Keratinocyte (primary cell): ENCODE measurements at regions not wholly inside any gene's neighbourhood (a gene's known extent, or its start where the extent isn't known, plus 50 kb on each side); places are given as distances from the start of the nearest gene placed in this dataset.

Experiments
- DNase-seq: peaks from one replicate; pipeline ENCODE4 v3.0.0-alpha.2; 2011; ENCODE audit warnings: low read depth, missing footprints, low spot score
- FAIRE-seq: peaks from 2 replicates; lab custom pipeline; 2011; peaks lifted over from hg19 to GRCh38; lab: Jason Lieb, UNC
- H2AFZ ChIP-seq: 2 replicates; pipeline ENCODE4 v1.6.0; 2012; ENCODE audit warnings: low read length, control low read depth, inconsistent platforms; ENCODE audit not compliant: control insufficient read depth
- H3K27ac ChIP-seq: 2 replicates; pipeline ENCODE4 v1.5.1; 2011; ENCODE audit warnings: low read length; ENCODE audit not compliant: control insufficient read depth, insufficient read depth
- H3K27me3 ChIP-seq: 3 replicates; pipeline ENCODE4 v1.6.0; 2011; ENCODE audit warnings: low read length; ENCODE audit not compliant: control insufficient read depth, insufficient read depth; ENCODE audit errors: extremely low read depth
- H3K36me3 ChIP-seq, 2 experiments: 2 replicates in 1 of 2; 3 replicates in 1 of 2; pipeline ENCODE4 v1.5.1; 2011; ENCODE audit warnings: low read length in 2 of 2, mild to moderate bottlenecking in 1 of 2; ENCODE audit not compliant: control insufficient read depth in 2 of 2, insufficient read depth in 2 of 2; ENCODE audit errors: extremely low read depth in 1 of 2
- H3K4me1 ChIP-seq: 3 replicates; pipeline ENCODE4 v1.5.1; 2011; ENCODE audit warnings: low read length; ENCODE audit not compliant: control insufficient read depth, insufficient read depth; ENCODE audit errors: extremely low read depth
- H3K4me2 ChIP-seq: 3 replicates; pipeline ENCODE4 v1.6.0; 2011; ENCODE audit warnings: low read depth, low read length; ENCODE audit not compliant: control insufficient read depth, insufficient read depth; ENCODE audit errors: extremely low read depth
- H3K4me3 ChIP-seq, 3 experiments: fragments of 200-600 bp in 1 of 3; sonication (generic) in 1 of 3; 2 replicates in 2 of 3; 3 replicates in 1 of 3; pipeline ENCODE4 v1.5.1; 2011 to 2016; ENCODE audit warnings: low read length in 3 of 3, mild to moderate bottlenecking in 3 of 3, control low read depth in 2 of 3, inconsistent platforms in 1 of 3, low read depth in 1 of 3, mixed read lengths in 1 of 3, mixed run types in 1 of 3, moderate library complexity in 1 of 3; ENCODE audit not compliant: control insufficient read depth in 2 of 3, insufficient read depth in 2 of 3; ENCODE audit errors: extremely low read depth in 1 of 3
- H3K79me2 ChIP-seq: 2 replicates; pipeline ENCODE4 v1.6.0; 2012; ENCODE audit warnings: low read length; ENCODE audit not compliant: control insufficient read depth, insufficient read depth
- H3K9ac ChIP-seq: 3 replicates; pipeline ENCODE4 v1.6.0; 2011; ENCODE audit warnings: low read length; ENCODE audit not compliant: control insufficient read depth, insufficient read depth; ENCODE audit errors: extremely low read depth
- H3K9me1 ChIP-seq: 3 replicates; pipeline ENCODE4 v1.6.0; 2011; ENCODE audit warnings: low read length; ENCODE audit not compliant: control insufficient read depth, insufficient read depth; ENCODE audit errors: extremely low read depth
- H3K9me3 ChIP-seq: 2 replicates; pipeline ENCODE4 v1.5.1; 2012; ENCODE audit warnings: low read depth, low read length; ENCODE audit not compliant: control insufficient read depth
- H4K20me1 ChIP-seq: 3 replicates; pipeline ENCODE4 v1.6.0; 2011; ENCODE audit warnings: low read length; ENCODE audit not compliant: control insufficient read depth, insufficient read depth; ENCODE audit errors: extremely low read depth
- EZH2 ChIP-seq: IDR thresholded peaks from one replicate; pipeline ENCODE4 v1.6.1; 2012; ENCODE audit warnings: inconsistent platforms, mild to moderate bottlenecking, low read length, moderate library complexity
- dilution Hi-C: fragments of 300-500 bp; cut with MboI; formaldehyde crosslinking; loops from one replicate; pipeline ENCODE4 v1.7.0; 2020; ENCODE audit warnings: low sequenced_read_pairs; ENCODE audit not compliant: extremely low pct_ligation_motif_present
- small RNA-seq, 3 experiments: library from RNA; depleted of rRNA; stranded (forward); fragments of <200 nt; gene quantifications; one replicate each; pipeline ENCODE3, GENCODE V24; 2012; ENCODE audit warnings: low read depth in 3 of 3, low replicate concordance in 1 of 3; ENCODE audit not compliant: insufficient read length in 3 of 3
- TF ChIP-seq, protein P1 (sequence below), 3 experiments: IDR thresholded peaks in 1 of 3; conservative IDR thresholded peaks in 1 of 3; optimal IDR thresholded peaks in 1 of 3; 2 replicates in 2 of 3; 3 replicates in 1 of 3; pipeline versions ENCODE3 to v1.5.1; 2011; ENCODE audit warnings: low read length in 3 of 3, mild to moderate bottlenecking in 3 of 3, moderate library complexity in 2 of 3, control low read depth in 1 of 3, inconsistent platforms in 1 of 3; ENCODE audit not compliant: insufficient read depth in 2 of 3; ENCODE audit errors: extremely low read depth in 1 of 3

DNA sequence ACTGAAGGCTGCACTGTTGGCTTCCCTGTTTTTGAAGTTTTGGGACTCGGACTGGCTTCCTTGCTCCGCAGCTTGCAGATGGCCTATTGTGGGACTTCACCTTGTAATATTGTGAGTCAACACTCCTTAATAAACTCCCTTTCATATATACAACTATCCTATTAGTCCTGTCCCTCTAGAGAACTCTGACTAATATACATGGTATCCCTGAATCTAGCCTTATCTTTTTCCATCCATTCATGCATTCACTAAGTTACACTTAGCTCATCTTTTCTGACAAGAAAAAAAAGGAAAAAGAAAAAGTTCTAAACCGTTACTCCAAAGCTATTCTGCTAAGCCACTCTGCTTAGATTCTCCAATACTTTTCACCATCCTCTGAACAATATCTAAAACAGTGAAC, 1260.2 kb upstream of the PCDH7 start:
- no peak for DNase-seq
- no peak for FAIRE-seq
- dilution Hi-C loops: no loop called here

GRCh38 chr4:29467044-29467717, 1253.0 kb upstream of the PCDH7 start:
- no peak overlapping the region for H3K27ac ChIP-seq
- no peaks in the 10 kb centered on the region for H3K79me2 ChIP-seq
- no peak overlapping the region for H3K4me3 ChIP-seq
- H3K4me1 ChIP-seq: no peaks in the 10 kb centered on the region
- H3K36me3 ChIP-seq: no peaks in the 10 kb centered on the region
- H3K4me2 ChIP-seq: no peak overlapping the region
- FAIRE-seq (no peak), DNase-seq (no peak)
- no peaks in the 10 kb centered on the region for H3K27me3 ChIP-seq
- TF ChIP-seq, protein P1, sequence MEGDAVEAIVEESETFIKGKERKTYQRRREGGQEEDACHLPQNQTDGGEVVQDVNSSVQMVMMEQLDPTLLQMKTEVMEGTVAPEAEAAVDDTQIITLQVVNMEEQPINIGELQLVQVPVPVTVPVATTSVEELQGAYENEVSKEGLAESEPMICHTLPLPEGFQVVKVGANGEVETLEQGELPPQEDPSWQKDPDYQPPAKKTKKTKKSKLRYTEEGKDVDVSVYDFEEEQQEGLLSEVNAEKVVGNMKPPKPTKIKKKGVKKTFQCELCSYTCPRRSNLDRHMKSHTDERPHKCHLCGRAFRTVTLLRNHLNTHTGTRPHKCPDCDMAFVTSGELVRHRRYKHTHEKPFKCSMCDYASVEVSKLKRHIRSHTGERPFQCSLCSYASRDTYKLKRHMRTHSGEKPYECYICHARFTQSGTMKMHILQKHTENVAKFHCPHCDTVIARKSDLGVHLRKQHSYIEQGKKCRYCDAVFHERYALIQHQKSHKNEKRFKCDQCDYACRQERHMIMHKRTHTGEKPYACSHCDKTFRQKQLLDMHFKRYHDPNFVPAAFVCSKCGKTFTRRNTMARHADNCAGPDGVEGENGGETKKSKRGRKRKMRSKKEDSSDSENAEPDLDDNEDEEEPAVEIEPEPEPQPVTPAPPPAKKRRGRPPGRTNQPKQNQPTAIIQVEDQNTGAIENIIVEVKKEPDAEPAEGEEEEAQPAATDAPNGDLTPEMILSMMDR (optimal IDR thresholded peaks at IDR 0.05 in 1 of 3, IDR thresholded peaks at IDR 0.05 in 1 of 3, conservative IDR thresholded peaks at IDR 0.05 in 1 of 3; ENCODE audit: extremely low read depth in 1 of 3, insufficient read depth in 2 of 3, low read length in 3 of 3): no peak
- TF ChIP-seq EZH2: no peak
- H3K9me3 ChIP-seq: no peaks in the 10 kb centered on the region
- H3K9me1 ChIP-seq: no peaks in the 10 kb centered on the region
- dilution Hi-C loops: no loop called here
- H4K20me1 ChIP-seq: no peaks in the 10 kb centered on the region
- no peak overlapping the region for H3K9ac ChIP-seq
- no peak overlapping the region for H2AFZ ChIP-seq

More for the DNA sequence above, 1260.2 kb upstream of the PCDH7 start:
- Histone ChIP-seq H3K4me1 (no peaks in the 10 kb centered on the region), H3K9me3 (no peaks in the 10 kb centered on the region), H3K27ac (no peak overlapping the region), H3K4me2 (no peak overlapping the region), H3K9ac (no peak overlapping the region), H2AFZ (no peak overlapping the region), H3K27me3 (no peaks in the 10 kb centered on the region), H4K20me1 (no peaks in the 10 kb centered on the region), H3K79me2 (no peaks in the 10 kb centered on the region), H3K9me1 (no peaks in the 10 kb centered on the region), H3K4me3 (no peak overlapping the region), H3K36me3 (no peaks in the 10 kb centered on the region)
- TF ChIP-seq, protein P1 (optimal IDR thresholded peaks at IDR 0.05 in 1 of 3, IDR thresholded peaks at IDR 0.05 in 1 of 3, conservative IDR thresholded peaks at IDR 0.05 in 1 of 3; ENCODE audit: extremely low read depth in 1 of 3, insufficient read depth in 2 of 3, low read length in 3 of 3): no peak
- no peak for TF ChIP-seq EZH2

Small RNAs in the stretch of these regions (small RNA-seq; reads per million reads assigned to genes)
- gene RF00019: 0 reads per million in 3 experiments
- gene RN7SL101P: 0 reads per million in 3 experiments
